ENCODE measurements at regions not wholly inside any gene's neighbourhood (a gene's known extent, or its start where the extent isn't known, plus 50 kb on each side); places are given as distances from the start of the nearest gene placed in this dataset.

- H3K4me1 ChIP-seq (ENCODE audit: control insufficient read depth, insufficient read depth, low read length) = no peaks in the 10 kb centered on the region
- H3K9ac ChIP-seq (ENCODE audit: low read length in 2 of 2) = peak overlapping the region; percentile 0 to 3
- no peaks in the 10 kb centered on the region for H3K9me3 ChIP-seq (ENCODE audit: control insufficient read depth in 2 of 2, low read length in 2 of 2)
- peak overlapping the region; percentile 1 for H3K27ac ChIP-seq (ENCODE audit: low read length)
- no peaks in the 10 kb centered on the region for H3K27me3 ChIP-seq (ENCODE audit: control insufficient read depth in 1 of 2, insufficient read depth in 2 of 2, low read length in 2 of 2)
- H3K36me3 ChIP-seq (ENCODE audit: control insufficient read depth in 2 of 2, insufficient read depth in 2 of 2, low read length in 2 of 2) = no peaks in the 10 kb centered on the region
- peak overlapping the region; percentile 49 to 68 for H3K4me3 ChIP-seq (ENCODE audit: low read length in 2 of 2)
Measured at GRCh38 chr21:16194788-16195537, 465.2 kb downstream of the USP25 start.

- peak overlapping the region; percentile 49 to 68 for H3K4me3 ChIP-seq (ENCODE audit: low read length in 2 of 2)
- peak overlapping the region; percentile 3 to 6 for H3K9ac ChIP-seq (ENCODE audit: low read length in 2 of 2)
- H3K4me1 ChIP-seq (ENCODE audit: control insufficient read depth, insufficient read depth, low read length) = no peaks in the 10 kb centered on the region
- no peaks in the 10 kb centered on the region for H3K27me3 ChIP-seq (ENCODE audit: control insufficient read depth in 1 of 2, insufficient read depth in 2 of 2, low read length in 2 of 2)
- H3K36me3 ChIP-seq (ENCODE audit: control insufficient read depth in 2 of 2, insufficient read depth in 2 of 2, low read length in 2 of 2) = no peaks in the 10 kb centered on the region
- H3K9me3 ChIP-seq (ENCODE audit: control insufficient read depth in 2 of 2, low read length in 2 of 2) = peaks cover 0 to 3% of the 10 kb centered on the region in 2 donors
- H3K27ac ChIP-seq (ENCODE audit: low read length) = peak overlapping the region; percentile 1
Measured at GRCh38 chr21:16195538-16195910, 465.7 kb downstream of the USP25 start.

GRCh38 chr21:16196001-16196400 lies 466.2 kb downstream of the USP25 start:
- Histone ChIP-seq H3K27ac (ENCODE audit: low read length) (no peak overlapping the region), H3K9ac (ENCODE audit: low read length in 2 of 2) (peak overlapping the region; percentile 3 to 6), H3K27me3 (ENCODE audit: control insufficient read depth in 1 of 2, insufficient read depth in 2 of 2, low read length in 2 of 2) (no peaks in the 10 kb centered on the region), H3K4me3 (ENCODE audit: low read length in 2 of 2) (peak overlapping the region in 1 of 2 donors; percentile 68), H3K4me1 (ENCODE audit: control insufficient read depth, insufficient read depth, low read length) (no peaks in the 10 kb centered on the region), H3K36me3 (ENCODE audit: control insufficient read depth in 2 of 2, insufficient read depth in 2 of 2, low read length in 2 of 2) (no peaks in the 10 kb centered on the region), H3K9me3 (ENCODE audit: control insufficient read depth in 2 of 2, low read length in 2 of 2) (peaks cover 0 to 3% of the 10 kb centered on the region in 2 donors)

- H3K9me3 ChIP-seq (ENCODE audit: control insufficient read depth in 2 of 2, low read length in 2 of 2) = peaks cover 0 to 3% of the 10 kb centered on the region in 2 donors
- H3K27me3 ChIP-seq (ENCODE audit: control insufficient read depth in 1 of 2, insufficient read depth in 2 of 2, low read length in 2 of 2) = no peaks in the 10 kb centered on the region
- no peak overlapping the region for H3K27ac ChIP-seq (ENCODE audit: low read length)
- H3K4me1 ChIP-seq (ENCODE audit: control insufficient read depth, insufficient read depth, low read length) = no peaks in the 10 kb centered on the region
- H3K9ac ChIP-seq (ENCODE audit: low read length in 2 of 2) = no peak overlapping the region
- H3K36me3 ChIP-seq (ENCODE audit: control insufficient read depth in 2 of 2, insufficient read depth in 2 of 2, low read length in 2 of 2) = no peaks in the 10 kb centered on the region
- no peak overlapping the region for H3K4me3 ChIP-seq (ENCODE audit: low read length in 2 of 2)
Measured at GRCh38 chr21:16198546-16198945, 468.8 kb downstream of the USP25 start.

- Histone ChIP-seq H3K4me1 (ENCODE audit: control insufficient read depth, insufficient read depth, low read length) (no peaks in the 10 kb centered on the region), H3K9me3 (ENCODE audit: control insufficient read depth in 2 of 2, low read length in 2 of 2) (peaks cover 0 to 3% of the 10 kb centered on the region in 2 donors), H3K27ac (ENCODE audit: low read length) (no peak overlapping the region), H3K4me3 (ENCODE audit: low read length in 2 of 2) (no peak overlapping the region), H3K9ac (ENCODE audit: low read length in 2 of 2) (no peak overlapping the region), H3K27me3 (ENCODE audit: control insufficient read depth in 1 of 2, insufficient read depth in 2 of 2, low read length in 2 of 2) (no peaks in the 10 kb centered on the region), H3K36me3 (ENCODE audit: control insufficient read depth in 2 of 2, insufficient read depth in 2 of 2, low read length in 2 of 2) (no peaks in the 10 kb centered on the region)
Measured at GRCh38 chr21:16199539-16199938, 469.8 kb downstream of the USP25 start.

GRCh38 chr21:16201718-16202117 lies 471.9 kb downstream of the USP25 start:
- no peaks in the 10 kb centered on the region for H3K36me3 ChIP-seq (ENCODE audit: control insufficient read depth in 2 of 2, insufficient read depth in 2 of 2, low read length in 2 of 2)
- H3K9ac ChIP-seq (ENCODE audit: low read length in 2 of 2) = no peak overlapping the region
- no peaks in the 10 kb centered on the region for H3K4me1 ChIP-seq (ENCODE audit: control insufficient read depth, insufficient read depth, low read length)
- no peak overlapping the region for H3K4me3 ChIP-seq (ENCODE audit: low read length in 2 of 2)
- H3K27me3 ChIP-seq (ENCODE audit: control insufficient read depth in 1 of 2, insufficient read depth in 2 of 2, low read length in 2 of 2) = no peaks in the 10 kb centered on the region
- H3K9me3 ChIP-seq (ENCODE audit: control insufficient read depth in 2 of 2, low read length in 2 of 2) = peaks cover 0 to 3% of the 10 kb centered on the region in 2 donors
- no peak overlapping the region for H3K27ac ChIP-seq (ENCODE audit: low read length)

- no peaks in the 10 kb centered on the region for H3K36me3 ChIP-seq (ENCODE audit: control insufficient read depth in 2 of 2, insufficient read depth in 2 of 2, low read length in 2 of 2)
- no peaks in the 10 kb centered on the region for H3K4me1 ChIP-seq (ENCODE audit: control insufficient read depth, insufficient read depth, low read length)
- H3K4me3 ChIP-seq (ENCODE audit: low read length in 2 of 2) = no peak overlapping the region
- no peak overlapping the region for H3K9ac ChIP-seq (ENCODE audit: low read length in 2 of 2)
- no peaks in the 10 kb centered on the region for H3K27me3 ChIP-seq (ENCODE audit: control insufficient read depth in 1 of 2, insufficient read depth in 2 of 2, low read length in 2 of 2)
- H3K9me3 ChIP-seq (ENCODE audit: control insufficient read depth in 2 of 2, low read length in 2 of 2) = no peaks in the 10 kb centered on the region
- no peak overlapping the region for H3K27ac ChIP-seq (ENCODE audit: low read length)
Measured at GRCh38 chr21:16205527-16205926, 475.7 kb downstream of the USP25 start.

- Histone ChIP-seq H3K36me3 (ENCODE audit: control insufficient read depth in 2 of 2, insufficient read depth in 2 of 2, low read length in 2 of 2) (no peaks in the 10 kb centered on the region), H3K4me1 (ENCODE audit: control insufficient read depth, insufficient read depth, low read length) (no peaks in the 10 kb centered on the region), H3K27me3 (ENCODE audit: control insufficient read depth in 1 of 2, insufficient read depth in 2 of 2, low read length in 2 of 2) (no peaks in the 10 kb centered on the region), H3K9ac (ENCODE audit: low read length in 2 of 2) (no peak overlapping the region), H3K27ac (ENCODE audit: low read length) (no peak overlapping the region), H3K9me3 (ENCODE audit: control insufficient read depth in 2 of 2, low read length in 2 of 2) (no peaks in the 10 kb centered on the region), H3K4me3 (ENCODE audit: low read length in 2 of 2) (no peak overlapping the region)
Measured at GRCh38 chr21:16211339-16212303, 481.8 kb downstream of the USP25 start.

- Histone ChIP-seq H3K4me3 (ENCODE audit: low read length in 2 of 2) (no peak overlapping the region), H3K27ac (ENCODE audit: low read length) (no peak overlapping the region), H3K9me3 (ENCODE audit: control insufficient read depth in 2 of 2, low read length in 2 of 2) (no peaks in the 10 kb centered on the region), H3K36me3 (ENCODE audit: control insufficient read depth in 2 of 2, insufficient read depth in 2 of 2, low read length in 2 of 2) (no peaks in the 10 kb centered on the region), H3K4me1 (ENCODE audit: control insufficient read depth, insufficient read depth, low read length) (no peaks in the 10 kb centered on the region), H3K27me3 (ENCODE audit: control insufficient read depth in 1 of 2, insufficient read depth in 2 of 2, low read length in 2 of 2) (no peaks in the 10 kb centered on the region), H3K9ac (ENCODE audit: low read length in 2 of 2) (no peak overlapping the region)
Measured at GRCh38 chr21:16213518-16213917, 483.7 kb downstream of the USP25 start.

- Histone ChIP-seq H3K4me3 (ENCODE audit: low read length in 2 of 2) (no peak overlapping the region), H3K36me3 (ENCODE audit: control insufficient read depth in 2 of 2, insufficient read depth in 2 of 2, low read length in 2 of 2) (no peaks in the 10 kb centered on the region), H3K9me3 (ENCODE audit: control insufficient read depth in 2 of 2, low read length in 2 of 2) (no peaks in the 10 kb centered on the region), H3K27me3 (ENCODE audit: control insufficient read depth in 1 of 2, insufficient read depth in 2 of 2, low read length in 2 of 2) (no peaks in the 10 kb centered on the region), H3K27ac (ENCODE audit: low read length) (no peak overlapping the region), H3K9ac (ENCODE audit: low read length in 2 of 2) (no peak overlapping the region), H3K4me1 (ENCODE audit: control insufficient read depth, insufficient read depth, low read length) (no peaks in the 10 kb centered on the region)
Measured at GRCh38 chr21:16215193-16215592, 485.4 kb downstream of the USP25 start.
